Natural killer cell treated with Interleukin-12 subunit alpha and Interleukin-12 subunit beta and Interleukin-15 and Interleukin-18, amount 100 ng/mL, for 72 hours (primary cell): ENCODE measurements at regions not wholly inside any gene's neighbourhood (a gene's known extent, or its start where the extent isn't known, plus 50 kb on each side); places are given as distances from the start of the nearest gene placed in this dataset.

Experiments
- ATAC-seq, 2 donors: fragments of 150-1000 bp; cut with Tn5 transposase in 1 of 2; sonication (Bioruptor Pico), chemical (Tn5 transposase) in 1 of 2; 2 replicates each; pipeline ENCODE4 v1.10.0; 2021
- DNase-seq: peaks from one replicate; pipeline ENCODE4 v3.0.0; 2022; ENCODE audit warnings: low spot score
- H3K27ac Mint-ChIP-seq, 2 donors: 1 replicate in 1 of 2; 2 replicates in 1 of 2; pipeline ENCODE4 v1.8.0; 2022; ENCODE audit warnings: mixed read lengths in 2 of 2, mild to moderate bottlenecking in 1 of 2, moderate library complexity in 1 of 2
- H3K27me3 Mint-ChIP-seq, 2 donors: 1 replicate in 1 of 2; 2 replicates in 1 of 2; pipeline ENCODE4 v1.8.0; 2022; ENCODE audit warnings: mixed read lengths in 2 of 2
- H3K36me3 Mint-ChIP-seq: one replicate; pipeline ENCODE4 v1.8.0; 2022; ENCODE audit warnings: mixed read lengths
- H3K4me1 Mint-ChIP-seq, 2 donors: 1 replicate in 1 of 2; 2 replicates in 1 of 2; pipeline ENCODE4 v1.8.0; 2022; ENCODE audit warnings: low read depth in 2 of 2, mixed read lengths in 2 of 2, mild to moderate bottlenecking in 1 of 2
- H3K4me3 Mint-ChIP-seq: one replicate; pipeline ENCODE4 v1.8.0; 2022; ENCODE audit warnings: mixed read lengths
- H3K9me3 Mint-ChIP-seq: 2 replicates; pipeline ENCODE4 v1.8.0; 2022; ENCODE audit warnings: mixed read lengths

- H3K27ac Mint-ChIP-seq: no peak overlapping the region
Measured at GRCh38 chr7:84565345-84566074, 370.9 kb upstream of the SEMA3A start.

GRCh38 chr7:84553711-84554110 is 359.1 kb upstream of the SEMA3A start:
- Mint-ChIP-seq H3K4me1 (no peaks in the 10 kb centered on the region), H3K27ac (no peak overlapping the region), H3K9me3 (peaks cover 20% of the 10 kb centered on the region), H3K4me3 (no peak overlapping the region), H3K27me3 (no peaks in the 10 kb centered on the region), H3K36me3 (peaks cover 4% of the 10 kb centered on the region)
- no peak for DNase-seq
- ATAC-seq: no peak

More at GRCh38 chr7:84565345-84566074, 370.9 kb upstream of the SEMA3A start:
- Mint-ChIP-seq H3K4me3 (no peak overlapping the region), H3K9me3 (peaks cover 5% of the 10 kb centered on the region), H3K36me3 (peaks cover 5% of the 10 kb centered on the region), H3K4me1 (no peaks in the 10 kb centered on the region), H3K27me3 (no peaks in the 10 kb centered on the region)
- no peak for DNase-seq
- no peak for ATAC-seq

DNA sequence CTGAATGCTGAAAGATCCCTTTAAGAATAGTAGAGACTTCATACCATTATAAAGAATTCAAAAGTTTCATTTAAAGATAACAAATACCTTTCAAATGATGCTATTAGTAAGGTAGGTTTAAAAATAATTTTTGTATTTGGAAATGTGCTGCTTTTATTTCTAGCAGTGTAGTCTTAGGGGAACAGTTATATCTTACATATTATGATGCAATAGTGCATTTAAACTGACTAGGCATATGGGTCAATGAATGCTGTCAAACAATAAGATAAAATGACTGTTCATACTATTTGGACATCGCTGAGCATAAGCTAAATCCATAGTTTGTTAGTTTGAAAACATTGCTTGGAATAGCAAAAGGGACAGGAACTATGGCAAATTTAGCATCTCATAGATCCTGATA is 354.8 kb upstream of the SEMA3A start:
- Mint-ChIP-seq H3K27ac (no peak overlapping the region), H3K36me3 (no peaks in the 10 kb centered on the region), H3K27me3 (no peaks in the 10 kb centered on the region), H3K9me3 (peaks cover 9% of the 10 kb centered on the region), H3K4me1 (no peaks in the 10 kb centered on the region), H3K4me3 (no peak overlapping the region)
- no peak for DNase-seq
- ATAC-seq: no peak

GRCh38 chr7:84548366-84549365 is 354.1 kb upstream of the SEMA3A start:
- no peak for DNase-seq
- H3K27me3 Mint-ChIP-seq: no peaks in the 10 kb centered on the region
- ATAC-seq: no peak
- H3K4me1 Mint-ChIP-seq: no peaks in the 10 kb centered on the region
- no peaks in the 10 kb centered on the region for H3K36me3 Mint-ChIP-seq
- peaks cover 6% of the 10 kb centered on the region for H3K9me3 Mint-ChIP-seq
- no peak overlapping the region for H3K27ac Mint-ChIP-seq
- no peak overlapping the region for H3K4me3 Mint-ChIP-seq

- DNase-seq (no peak), ATAC-seq (no peak)
- H3K36me3 Mint-ChIP-seq: no peaks in the 10 kb centered on the region
- H3K4me3 Mint-ChIP-seq: no peak overlapping the region
- no peaks in the 10 kb centered on the region for H3K4me1 Mint-ChIP-seq
- peaks cover 3% of the 10 kb centered on the region for H3K9me3 Mint-ChIP-seq
- H3K27ac Mint-ChIP-seq: no peak overlapping the region
- H3K27me3 Mint-ChIP-seq: no peaks in the 10 kb centered on the region
Measured at GRCh38 chr7:84547331-84547730, 352.7 kb upstream of the SEMA3A start.

DNA sequence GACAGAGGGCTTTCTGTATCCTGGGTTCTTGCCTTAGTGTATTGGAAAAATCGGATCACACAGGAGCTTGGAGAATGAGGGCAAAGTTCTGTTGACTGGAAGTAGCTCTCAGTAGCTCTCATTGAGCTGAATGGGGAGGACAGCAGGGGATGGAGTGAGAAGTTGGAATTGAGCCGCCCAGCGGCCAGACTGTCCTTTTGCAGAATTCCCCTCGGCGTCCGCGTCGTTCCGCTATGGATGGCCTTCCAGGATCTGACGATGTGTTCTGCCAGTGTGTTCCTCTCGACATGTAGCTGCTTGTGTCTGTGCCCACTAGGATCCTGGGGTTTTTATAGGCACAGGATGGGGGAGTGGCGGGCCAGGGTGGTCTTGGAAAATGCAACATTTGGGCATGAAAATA is 351.8 kb upstream of the SEMA3A start:
- no peaks in the 10 kb centered on the region for H3K36me3 Mint-ChIP-seq

GRCh38 chr7:84538268-84538667 is 343.7 kb upstream of the SEMA3A start:
- H3K36me3 Mint-ChIP-seq: peaks cover 4% of the 10 kb centered on the region
- H3K27ac Mint-ChIP-seq: no peak overlapping the region
- H3K4me3 Mint-ChIP-seq: no peak overlapping the region
- ATAC-seq (no peak), DNase-seq (no peak)
- H3K4me1 Mint-ChIP-seq: no peaks in the 10 kb centered on the region
- H3K9me3 Mint-ChIP-seq: peaks cover 14% of the 10 kb centered on the region
- no peaks in the 10 kb centered on the region for H3K27me3 Mint-ChIP-seq

More for the DNA sequence above, 351.8 kb upstream of the SEMA3A start:
- no peak for ATAC-seq
- DNase-seq: no peak
- no peaks in the 10 kb centered on the region for H3K27me3 Mint-ChIP-seq
- peaks cover 3% of the 10 kb centered on the region for H3K9me3 Mint-ChIP-seq
- H3K4me1 Mint-ChIP-seq: no peaks in the 10 kb centered on the region
- no peak overlapping the region for H3K27ac Mint-ChIP-seq
- no peak overlapping the region for H3K4me3 Mint-ChIP-seq

DNA sequence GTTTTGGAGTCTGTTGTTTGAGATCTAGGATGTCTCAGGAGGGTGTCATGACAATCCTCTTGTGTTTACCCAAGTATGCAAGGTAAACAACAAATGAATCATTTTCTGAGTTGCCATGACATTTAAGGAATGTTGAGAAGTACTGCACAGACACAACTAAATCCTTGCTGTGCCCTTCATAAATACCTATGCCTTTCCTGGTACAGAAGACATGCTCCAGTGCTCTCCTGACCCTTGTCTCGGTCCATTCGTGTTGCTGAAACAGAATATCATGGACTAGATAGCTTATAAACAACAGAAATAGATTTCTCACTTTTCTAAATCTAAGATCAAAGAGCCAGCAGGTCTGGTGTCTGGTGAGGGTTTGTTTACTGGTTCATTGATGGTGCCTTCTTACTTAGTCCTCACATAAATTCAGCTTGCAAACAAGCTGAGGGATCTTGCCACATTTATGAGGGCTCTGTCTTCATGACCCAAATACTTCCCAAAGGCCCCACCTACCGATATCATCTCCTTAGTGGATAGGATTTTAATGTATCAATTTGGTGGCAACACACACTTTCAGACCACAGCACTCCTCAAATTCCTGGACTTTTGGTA is 341.8 kb upstream of the SEMA3A start:
- DNase-seq: no peak
- no peaks in the 10 kb centered on the region for H3K27me3 Mint-ChIP-seq
- no peak for ATAC-seq
- H3K4me3 Mint-ChIP-seq: no peak overlapping the region
- peaks cover 4% of the 10 kb centered on the region for H3K36me3 Mint-ChIP-seq
- H3K9me3 Mint-ChIP-seq: peaks cover 15% of the 10 kb centered on the region
- H3K4me1 Mint-ChIP-seq: no peaks in the 10 kb centered on the region
- no peak overlapping the region for H3K27ac Mint-ChIP-seq

DNA sequence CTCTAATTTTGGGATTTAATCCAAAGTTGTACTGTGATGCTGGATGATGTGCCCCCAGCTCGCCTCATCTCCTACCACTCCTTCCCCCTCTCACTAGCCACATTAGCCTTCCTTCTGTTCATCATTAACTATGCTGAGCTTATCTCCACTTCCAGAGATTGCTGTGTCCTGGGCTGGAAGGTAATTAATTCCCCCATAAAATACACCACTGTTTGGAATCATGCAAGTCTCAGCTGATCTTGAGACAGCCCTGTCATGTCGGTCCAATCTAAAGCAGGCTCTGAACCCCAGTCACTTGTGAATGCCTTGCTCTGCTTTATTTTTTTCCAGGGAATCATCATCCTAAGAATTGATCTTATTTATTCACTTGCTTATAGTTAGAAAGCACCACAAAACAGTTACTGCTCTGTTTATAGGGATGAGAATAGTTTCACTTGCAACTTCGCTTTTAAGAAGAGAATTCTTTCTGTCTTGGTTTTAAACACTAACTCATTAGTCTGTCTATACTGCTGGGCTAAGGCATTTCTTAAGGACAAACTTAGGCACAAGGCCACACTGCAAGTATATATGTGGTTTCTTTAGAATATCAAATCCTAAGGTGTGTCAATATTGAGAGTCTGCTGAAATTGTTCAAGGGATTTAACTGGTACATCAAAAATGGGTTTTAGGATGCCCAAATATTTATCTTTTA is 341.1 kb upstream of the SEMA3A start:
- no peak for ATAC-seq

DNA sequence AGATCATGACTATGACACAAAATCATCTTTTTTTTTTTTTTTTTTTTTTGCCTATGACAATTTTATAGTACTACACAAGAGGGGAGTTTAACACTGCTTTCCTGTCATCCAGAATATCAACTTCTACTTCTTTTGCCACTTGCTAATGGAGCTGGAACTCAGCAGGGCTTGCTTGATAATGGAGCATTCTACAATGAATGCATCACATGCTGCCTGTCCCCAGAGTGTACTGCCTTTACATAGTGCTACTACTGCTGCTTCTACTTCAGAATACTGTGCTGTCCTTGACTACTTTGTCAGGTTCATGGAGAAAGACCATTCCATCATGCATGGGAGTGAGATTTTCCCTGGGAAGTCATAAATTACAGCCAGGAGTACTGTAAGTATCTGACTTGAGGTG is 338.6 kb upstream of the SEMA3A start:
- H3K9me3 Mint-ChIP-seq: peaks cover 15% of the 10 kb centered on the region
- no peak overlapping the region for H3K27ac Mint-ChIP-seq
- H3K36me3 Mint-ChIP-seq: peaks cover 4% of the 10 kb centered on the region
- no peaks in the 10 kb centered on the region for H3K4me1 Mint-ChIP-seq
- no peak for ATAC-seq
- no peak for DNase-seq
- no peak overlapping the region for H3K4me3 Mint-ChIP-seq
- H3K27me3 Mint-ChIP-seq: no peaks in the 10 kb centered on the region

More for the DNA sequence above, 341.1 kb upstream of the SEMA3A start:
- Mint-ChIP-seq H3K27ac (no peak overlapping the region), H3K27me3 (no peaks in the 10 kb centered on the region), H3K36me3 (peaks cover 4% of the 10 kb centered on the region), H3K4me3 (no peak overlapping the region), H3K4me1 (no peaks in the 10 kb centered on the region), H3K9me3 (peaks cover 15% of the 10 kb centered on the region)
- no peak for DNase-seq

DNA sequence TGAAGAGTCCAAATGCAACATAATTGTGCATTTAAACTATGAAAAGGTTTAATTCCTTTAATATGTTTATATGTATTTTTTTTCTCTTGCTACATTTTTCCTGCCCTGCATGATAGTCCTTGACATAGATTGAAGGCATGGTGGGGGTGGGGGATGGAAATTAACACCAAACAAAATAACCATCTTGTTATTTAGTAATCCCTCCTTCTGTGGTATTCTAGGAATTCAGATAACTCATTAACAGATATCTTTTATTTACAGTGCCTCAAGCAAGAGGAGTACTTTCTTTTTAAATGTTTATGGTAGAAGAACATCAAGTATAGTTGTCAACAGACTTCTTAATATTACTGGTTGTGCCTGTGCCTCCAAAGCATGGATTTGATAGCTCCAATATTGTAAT is 337.6 kb upstream of the SEMA3A start:
- DNase-seq (no peak), ATAC-seq (no peak)
- H3K9me3 Mint-ChIP-seq: peaks cover 13% of the 10 kb centered on the region
- peaks cover 4% of the 10 kb centered on the region for H3K36me3 Mint-ChIP-seq
- no peak overlapping the region for H3K27ac Mint-ChIP-seq
- H3K4me3 Mint-ChIP-seq: no peak overlapping the region
- H3K27me3 Mint-ChIP-seq: no peaks in the 10 kb centered on the region
- no peaks in the 10 kb centered on the region for H3K4me1 Mint-ChIP-seq

DNA sequence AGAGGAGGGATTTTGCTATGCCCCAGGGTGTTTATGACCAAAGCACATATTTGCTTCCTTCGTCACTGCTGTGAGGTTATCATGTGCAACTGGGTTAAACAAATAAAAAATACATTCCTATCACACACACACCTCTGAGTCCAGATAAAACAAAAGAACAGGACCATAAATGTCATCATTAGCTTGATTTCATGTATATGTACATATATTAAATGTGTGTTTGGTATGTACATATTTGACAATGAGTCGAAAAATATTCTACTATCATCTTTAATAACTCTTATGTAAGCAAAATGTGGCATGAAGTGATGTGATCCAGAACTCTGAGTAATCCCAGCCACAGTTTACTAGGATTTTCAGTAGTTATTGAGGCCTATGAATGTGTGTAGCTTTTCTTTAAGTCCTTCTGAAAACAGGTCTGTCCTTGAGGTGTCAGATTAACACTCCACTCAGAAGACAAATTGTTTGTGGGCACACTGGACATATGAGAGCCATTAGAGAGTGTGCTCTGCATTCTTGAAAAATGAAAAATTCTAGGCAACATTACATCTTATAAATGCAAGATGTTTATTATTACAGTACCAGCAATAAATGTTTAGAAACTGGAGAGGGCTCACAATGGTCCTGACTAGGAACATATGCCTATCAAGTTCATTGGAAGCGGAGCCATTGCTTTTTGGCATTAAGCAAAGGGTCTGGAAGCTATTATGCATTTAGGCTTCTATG is 335.1 kb upstream of the SEMA3A start:
- no peak overlapping the region for H3K27ac Mint-ChIP-seq
- H3K9me3 Mint-ChIP-seq: peaks cover 6% of the 10 kb centered on the region
- DNase-seq: no peak
- no peaks in the 10 kb centered on the region for H3K27me3 Mint-ChIP-seq
- no peak overlapping the region for H3K4me3 Mint-ChIP-seq
- no peaks in the 10 kb centered on the region for H3K4me1 Mint-ChIP-seq
- ATAC-seq: no peak
- H3K36me3 Mint-ChIP-seq: no peaks in the 10 kb centered on the region
